Parathyroid adenoma (tissue), 2 donors: ENCODE measurements at regions not wholly inside any gene's neighbourhood (a gene's known extent, or its start where the extent isn't known, plus 50 kb on each side); places are given as distances from the start of the nearest gene placed in this dataset.
"Not testable (repeated sequence)": the region's sequence is repeated elsewhere in the genome, so short reads cannot be mapped to it uniquely, and the experiment has no call there.

ENCODE experiments used
- H2AFZ ChIP-seq: fragments of 300-600 bp; sonication (generic); one replicate; pipeline ENCODE4 v1.7.0; 2017; ENCODE audit warnings: antibody characterized with exemption, mild to moderate bottlenecking
- H3K27ac ChIP-seq: fragments of 300-600 bp; sonication (generic); one replicate; pipeline ENCODE4 v1.7.0; 2017
- H3K27me3 ChIP-seq: fragments of 300-600 bp; sonication (generic); one replicate; pipeline ENCODE4 v1.7.0; 2017; ENCODE audit warnings: low read length; ENCODE audit not compliant: control insufficient read depth, insufficient read depth
- H3K36me3 ChIP-seq: fragments of 300-600 bp; sonication (generic); one replicate; pipeline ENCODE4 v1.7.0; 2017; ENCODE audit warnings: low read length; ENCODE audit not compliant: control insufficient read depth, insufficient read depth
- H3K4me1 ChIP-seq: fragments of 300-600 bp; sonication (generic); one replicate; pipeline ENCODE4 v1.7.0; 2017; ENCODE audit warnings: control low read depth
- H3K4me2 ChIP-seq: fragments of 300-600 bp; sonication (generic); one replicate; pipeline ENCODE4 v1.7.0; 2017; ENCODE audit warnings: low read length
- H3K4me3 ChIP-seq: fragments of 300-600 bp; sonication (generic); one replicate; pipeline ENCODE4 v1.7.0; 2017; ENCODE audit warnings: low read depth, low read length
- H3K79me2 ChIP-seq: fragments of 300-600 bp; sonication (generic); one replicate; pipeline ENCODE4 v1.7.0; 2017; ENCODE audit warnings: control low read depth
- H3K9ac ChIP-seq: fragments of 300-600 bp; sonication (generic); one replicate; pipeline ENCODE4 v1.7.0; 2017; ENCODE audit warnings: mild to moderate bottlenecking
- H3K9me3 ChIP-seq: fragments of 300-600 bp; sonication (generic); one replicate; pipeline ENCODE4 v1.7.0; 2017; ENCODE audit warnings: low read length; ENCODE audit not compliant: control insufficient read depth
- TF ChIP-seq, protein P1 (sequence below): fragments of 300-600 bp; sonication (generic); IDR thresholded peaks from one replicate; pipeline ENCODE4 v1.7.0; 2017; ENCODE audit warnings: antibody characterized with exemption, mild to moderate bottlenecking
- donor health status: primary hyperparathyroidism.

DNA sequence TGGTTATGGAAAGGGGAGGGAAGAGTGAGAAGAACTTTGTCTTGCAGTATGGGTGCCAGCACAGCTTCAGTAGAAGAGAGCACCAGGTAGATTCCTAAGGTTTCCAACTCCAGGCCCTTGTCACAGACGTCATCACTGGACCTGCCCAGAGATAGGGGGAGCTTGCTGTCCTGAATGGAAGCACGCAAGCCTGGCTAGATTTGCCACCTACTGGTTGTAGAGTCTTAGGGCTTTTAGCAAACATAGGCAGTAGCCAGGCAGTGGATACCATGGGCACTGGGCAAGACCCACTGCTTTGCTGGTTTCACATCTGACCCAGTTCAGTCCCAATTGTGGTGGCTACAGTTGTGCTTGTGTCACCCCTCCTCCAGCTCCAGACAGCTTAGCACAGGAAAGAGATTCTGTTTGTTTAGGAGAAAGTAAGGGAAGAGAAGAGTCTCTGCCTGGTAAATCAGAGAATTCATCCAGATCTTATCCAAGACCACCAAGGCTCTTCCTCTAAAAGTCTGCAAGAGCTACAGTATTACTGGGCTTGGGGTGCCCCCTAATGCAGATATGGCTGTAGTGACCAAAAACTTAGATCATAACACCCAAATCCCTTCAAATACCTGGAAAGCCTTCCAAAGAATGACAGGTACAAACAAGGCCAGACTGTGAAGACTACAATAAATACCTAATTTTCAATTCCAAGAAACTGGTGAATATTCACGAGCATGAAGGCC is 158.9 kb downstream of the HINT1 start:
- Histone ChIP-seq H3K9me3 (no peaks in the 10 kb centered on the region), H3K9ac (no peak overlapping the region), H3K4me1 (no peaks in the 10 kb centered on the region), H3K36me3 (no peaks in the 10 kb centered on the region), H3K27me3 (no peaks in the 10 kb centered on the region), H3K27ac (no peak overlapping the region), H2AFZ (no peak overlapping the region), H3K4me2 (no peak overlapping the region), H3K79me2 (no peaks in the 10 kb centered on the region), H3K4me3 (no peak overlapping the region)
- TF ChIP-seq, protein P1, sequence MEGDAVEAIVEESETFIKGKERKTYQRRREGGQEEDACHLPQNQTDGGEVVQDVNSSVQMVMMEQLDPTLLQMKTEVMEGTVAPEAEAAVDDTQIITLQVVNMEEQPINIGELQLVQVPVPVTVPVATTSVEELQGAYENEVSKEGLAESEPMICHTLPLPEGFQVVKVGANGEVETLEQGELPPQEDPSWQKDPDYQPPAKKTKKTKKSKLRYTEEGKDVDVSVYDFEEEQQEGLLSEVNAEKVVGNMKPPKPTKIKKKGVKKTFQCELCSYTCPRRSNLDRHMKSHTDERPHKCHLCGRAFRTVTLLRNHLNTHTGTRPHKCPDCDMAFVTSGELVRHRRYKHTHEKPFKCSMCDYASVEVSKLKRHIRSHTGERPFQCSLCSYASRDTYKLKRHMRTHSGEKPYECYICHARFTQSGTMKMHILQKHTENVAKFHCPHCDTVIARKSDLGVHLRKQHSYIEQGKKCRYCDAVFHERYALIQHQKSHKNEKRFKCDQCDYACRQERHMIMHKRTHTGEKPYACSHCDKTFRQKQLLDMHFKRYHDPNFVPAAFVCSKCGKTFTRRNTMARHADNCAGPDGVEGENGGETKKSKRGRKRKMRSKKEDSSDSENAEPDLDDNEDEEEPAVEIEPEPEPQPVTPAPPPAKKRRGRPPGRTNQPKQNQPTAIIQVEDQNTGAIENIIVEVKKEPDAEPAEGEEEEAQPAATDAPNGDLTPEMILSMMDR, result no peak

DNA sequence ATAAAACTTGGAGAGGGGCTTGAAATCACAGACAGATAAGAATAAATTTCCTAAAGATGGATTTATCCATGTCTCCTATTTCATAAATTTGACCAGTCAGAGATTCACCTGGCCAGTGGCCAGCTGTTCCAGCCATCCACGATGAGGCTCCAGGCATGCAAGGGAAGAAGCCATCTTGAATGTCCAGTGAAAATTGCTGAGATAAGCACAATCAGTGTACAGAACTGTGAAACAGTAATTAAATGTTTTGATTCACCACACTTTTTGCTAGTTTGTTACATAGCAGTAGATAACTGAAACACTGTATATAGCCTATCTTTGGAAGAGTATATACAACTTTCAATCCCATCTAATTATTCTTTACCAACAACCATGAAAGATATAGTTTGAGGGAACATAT is 163.5 kb downstream of the HINT1 start:
- no peaks in the 10 kb centered on the region for H3K36me3 ChIP-seq
- no peaks in the 10 kb centered on the region for H3K79me2 ChIP-seq
- H3K4me3 ChIP-seq, result no peak overlapping the region
- H3K9ac ChIP-seq, result no peak overlapping the region
- H3K27ac ChIP-seq, result no peak overlapping the region
- no peaks in the 10 kb centered on the region for H3K9me3 ChIP-seq
- H3K4me1 ChIP-seq, result no peaks in the 10 kb centered on the region
- TF ChIP-seq, protein P1, result no peak
- H3K27me3 ChIP-seq, result no peaks in the 10 kb centered on the region
- no peak overlapping the region for H3K4me2 ChIP-seq
- H2AFZ ChIP-seq, result no peak overlapping the region

DNA sequence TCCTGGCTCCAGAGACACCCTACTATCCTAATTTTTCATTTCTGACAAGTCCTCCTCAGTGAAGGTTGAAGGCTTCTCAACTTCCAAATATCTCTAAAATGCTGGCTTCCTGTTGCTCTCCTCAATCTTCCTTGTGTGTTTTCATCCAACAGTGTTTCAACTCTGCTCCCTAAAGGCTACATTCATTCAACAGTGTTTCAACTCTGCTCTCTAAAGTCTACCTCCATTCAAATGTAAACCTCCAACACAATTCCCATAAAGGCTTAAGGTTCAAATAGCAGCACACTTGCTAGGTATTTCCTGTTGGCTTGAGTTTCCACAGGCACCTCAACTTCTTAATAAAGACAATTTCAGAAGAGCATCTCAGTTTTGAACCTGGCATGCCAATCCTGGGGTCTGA is 164.8 kb downstream of the HINT1 start:
- no peaks in the 10 kb centered on the region for H3K36me3 ChIP-seq
- no peak overlapping the region for H3K4me2 ChIP-seq
- H3K9ac ChIP-seq, result no peak overlapping the region
- TF ChIP-seq, protein P1, result no peak
- H2AFZ ChIP-seq, result no peak overlapping the region
- no peaks in the 10 kb centered on the region for H3K27me3 ChIP-seq
- H3K27ac ChIP-seq, result no peak overlapping the region
- no peak overlapping the region for H3K4me3 ChIP-seq
- no peaks in the 10 kb centered on the region for H3K9me3 ChIP-seq
- no peaks in the 10 kb centered on the region for H3K79me2 ChIP-seq
- H3K4me1 ChIP-seq, result no peaks in the 10 kb centered on the region

DNA sequence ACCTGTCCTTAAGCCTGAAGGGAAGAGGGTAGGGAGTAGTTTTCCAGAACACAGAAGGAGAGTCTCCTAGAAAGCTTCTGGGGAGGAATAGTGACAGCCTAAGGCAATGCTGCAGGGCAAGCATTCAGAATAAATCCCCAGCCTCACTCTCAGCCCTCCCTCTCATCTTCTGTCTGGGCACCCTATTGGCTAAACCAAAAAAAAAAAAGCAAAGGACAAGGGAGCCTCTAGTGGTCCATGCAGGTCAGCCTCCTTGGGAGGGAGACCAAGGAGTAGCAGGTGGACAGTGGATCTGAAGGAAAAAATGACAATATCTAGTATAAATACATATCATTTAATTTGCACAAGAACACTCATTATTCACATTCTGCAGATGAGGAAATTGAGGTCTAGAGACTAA is 168.3 kb downstream of the HINT1 start:
- H3K27ac ChIP-seq, H2AFZ ChIP-seq, H3K27me3 ChIP-seq, H3K9me3 ChIP-seq, H3K9ac ChIP-seq, H3K4me3 ChIP-seq, H3K79me2 ChIP-seq, H3K36me3 ChIP-seq, H3K4me1 ChIP-seq, H3K4me2 ChIP-seq: not testable (repeated sequence)

DNA sequence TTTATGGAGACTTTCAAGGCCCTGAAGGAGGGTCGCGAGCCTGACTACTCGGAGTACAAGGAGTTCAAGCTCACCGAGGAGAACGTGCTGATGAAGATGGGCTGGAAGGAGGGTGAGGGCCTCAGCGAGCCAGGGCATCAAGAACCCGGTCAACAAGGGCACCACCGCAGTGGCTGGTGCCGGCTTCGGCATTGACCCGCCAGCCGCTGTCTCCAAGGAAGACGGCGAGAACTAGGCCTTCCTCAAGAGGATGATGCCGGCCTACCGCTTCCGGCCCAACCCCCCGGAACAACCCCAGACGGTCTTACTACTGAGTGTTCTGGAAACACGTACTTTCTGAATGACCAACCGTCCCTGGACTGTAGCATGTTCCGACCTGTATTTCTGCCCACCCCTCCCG is 169.2 kb downstream of the HINT1 start:
- H3K4me3 ChIP-seq, result no peak overlapping the region
- no peaks in the 10 kb centered on the region for H3K27me3 ChIP-seq
- no peaks in the 10 kb centered on the region for H3K36me3 ChIP-seq
- no peaks in the 10 kb centered on the region for H3K4me1 ChIP-seq
- no peak overlapping the region for H2AFZ ChIP-seq
- H3K9ac ChIP-seq, result no peak overlapping the region
- no peaks in the 10 kb centered on the region for H3K9me3 ChIP-seq
- no peak overlapping the region for H3K27ac ChIP-seq
- TF ChIP-seq, protein P1, result no peak
- H3K79me2 ChIP-seq, result no peaks in the 10 kb centered on the region
- no peak overlapping the region for H3K4me2 ChIP-seq
